ENCODE measurements at regions not wholly inside any gene's neighbourhood (a gene's known extent, or its start where the extent isn't known, plus 50 kb on each side); places are given as distances from the start of the nearest gene placed in this dataset.

DNA sequence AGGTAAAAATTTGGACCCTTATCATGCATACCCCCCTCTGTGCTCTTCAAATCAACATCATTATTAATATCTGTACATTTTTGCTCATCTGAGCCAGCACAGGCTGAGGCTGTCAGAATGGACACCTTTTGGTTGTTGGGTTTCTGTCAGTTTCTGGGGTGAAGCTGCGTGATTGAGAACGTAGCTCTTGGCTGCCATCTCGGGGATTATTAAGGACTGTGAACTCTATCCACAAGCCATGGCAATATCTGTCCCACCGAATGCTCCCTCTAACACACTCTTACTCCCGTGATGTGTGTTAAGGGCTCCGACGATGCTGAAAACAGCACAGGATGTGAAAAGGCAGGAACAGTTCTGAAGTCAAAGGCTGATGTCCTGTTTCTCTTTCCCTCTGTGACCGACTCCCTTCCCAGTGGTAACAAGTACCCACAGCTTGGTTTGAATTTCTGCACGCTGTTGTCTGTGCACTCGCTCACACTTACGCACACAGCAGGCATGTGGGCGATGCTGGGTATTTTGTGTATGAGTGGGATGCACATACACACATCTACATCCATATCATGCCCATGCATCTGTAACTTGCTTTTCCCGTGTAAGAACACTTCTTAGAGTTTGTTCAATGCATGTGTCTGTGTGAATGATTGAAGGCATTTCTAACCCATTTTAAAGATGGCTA is 405.6 kb downstream of the TMEM121 start:
- TF ChIP-seq, protein P1, sequence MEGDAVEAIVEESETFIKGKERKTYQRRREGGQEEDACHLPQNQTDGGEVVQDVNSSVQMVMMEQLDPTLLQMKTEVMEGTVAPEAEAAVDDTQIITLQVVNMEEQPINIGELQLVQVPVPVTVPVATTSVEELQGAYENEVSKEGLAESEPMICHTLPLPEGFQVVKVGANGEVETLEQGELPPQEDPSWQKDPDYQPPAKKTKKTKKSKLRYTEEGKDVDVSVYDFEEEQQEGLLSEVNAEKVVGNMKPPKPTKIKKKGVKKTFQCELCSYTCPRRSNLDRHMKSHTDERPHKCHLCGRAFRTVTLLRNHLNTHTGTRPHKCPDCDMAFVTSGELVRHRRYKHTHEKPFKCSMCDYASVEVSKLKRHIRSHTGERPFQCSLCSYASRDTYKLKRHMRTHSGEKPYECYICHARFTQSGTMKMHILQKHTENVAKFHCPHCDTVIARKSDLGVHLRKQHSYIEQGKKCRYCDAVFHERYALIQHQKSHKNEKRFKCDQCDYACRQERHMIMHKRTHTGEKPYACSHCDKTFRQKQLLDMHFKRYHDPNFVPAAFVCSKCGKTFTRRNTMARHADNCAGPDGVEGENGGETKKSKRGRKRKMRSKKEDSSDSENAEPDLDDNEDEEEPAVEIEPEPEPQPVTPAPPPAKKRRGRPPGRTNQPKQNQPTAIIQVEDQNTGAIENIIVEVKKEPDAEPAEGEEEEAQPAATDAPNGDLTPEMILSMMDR (conservative IDR thresholded peaks at IDR 0.05; ENCODE audit: low read length): no peak
- DNase-seq (ENCODE audit: low read depth): no peak
- no peak overlapping the region for H3K4me3 ChIP-seq (ENCODE audit: low read length)

DNA sequence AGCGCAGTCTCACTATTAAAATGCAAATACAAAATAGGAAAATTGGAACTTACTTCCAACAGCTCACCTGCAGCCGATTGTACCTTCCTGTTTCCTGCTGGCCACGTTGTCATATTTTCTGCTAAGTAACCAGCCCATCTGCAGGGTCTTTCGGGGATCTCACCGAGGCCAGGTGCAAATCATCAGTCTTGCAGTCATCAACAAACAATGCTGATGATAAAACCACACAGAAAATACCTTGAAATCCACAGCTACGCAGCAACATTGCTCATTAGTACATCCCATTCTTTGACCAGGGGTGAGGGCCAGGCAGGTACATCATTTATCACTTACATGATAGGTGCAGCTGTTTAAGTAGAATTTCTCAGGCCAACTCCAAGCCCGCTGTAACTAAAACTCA is 406.9 kb downstream of the TMEM121 start:
- H3K4me3 ChIP-seq (ENCODE audit: low read length): no peak overlapping the region
- no peak for DNase-seq (ENCODE audit: low read depth)
- TF ChIP-seq, protein P1 (conservative IDR thresholded peaks at IDR 0.05; ENCODE audit: low read length): no peak

DNA sequence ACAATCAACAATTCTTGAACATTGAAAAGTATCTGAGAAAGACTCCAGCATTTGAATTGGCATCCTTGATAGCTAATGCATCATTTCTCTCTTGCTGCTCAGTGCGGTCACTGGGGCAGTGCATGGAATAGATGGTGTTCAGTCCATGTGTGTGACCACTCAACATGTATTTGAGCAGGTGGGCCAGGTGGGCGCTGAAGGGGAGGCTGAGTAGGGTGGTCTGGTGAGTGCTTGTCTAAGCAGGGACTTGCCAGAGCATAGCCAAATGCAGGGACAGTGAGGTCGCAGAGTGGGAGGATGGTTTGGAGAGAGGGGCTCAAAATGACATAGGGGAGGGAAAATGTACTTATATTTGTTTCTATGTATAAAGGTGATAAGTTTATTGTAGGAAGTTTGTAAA is 409.0 kb downstream of the TMEM121 start:
- TF ChIP-seq, protein P1 (conservative IDR thresholded peaks at IDR 0.05; ENCODE audit: low read length): no peak
- no peak for DNase-seq (ENCODE audit: low read depth)
- H3K4me3 ChIP-seq (ENCODE audit: low read length): no peak overlapping the region

DNA sequence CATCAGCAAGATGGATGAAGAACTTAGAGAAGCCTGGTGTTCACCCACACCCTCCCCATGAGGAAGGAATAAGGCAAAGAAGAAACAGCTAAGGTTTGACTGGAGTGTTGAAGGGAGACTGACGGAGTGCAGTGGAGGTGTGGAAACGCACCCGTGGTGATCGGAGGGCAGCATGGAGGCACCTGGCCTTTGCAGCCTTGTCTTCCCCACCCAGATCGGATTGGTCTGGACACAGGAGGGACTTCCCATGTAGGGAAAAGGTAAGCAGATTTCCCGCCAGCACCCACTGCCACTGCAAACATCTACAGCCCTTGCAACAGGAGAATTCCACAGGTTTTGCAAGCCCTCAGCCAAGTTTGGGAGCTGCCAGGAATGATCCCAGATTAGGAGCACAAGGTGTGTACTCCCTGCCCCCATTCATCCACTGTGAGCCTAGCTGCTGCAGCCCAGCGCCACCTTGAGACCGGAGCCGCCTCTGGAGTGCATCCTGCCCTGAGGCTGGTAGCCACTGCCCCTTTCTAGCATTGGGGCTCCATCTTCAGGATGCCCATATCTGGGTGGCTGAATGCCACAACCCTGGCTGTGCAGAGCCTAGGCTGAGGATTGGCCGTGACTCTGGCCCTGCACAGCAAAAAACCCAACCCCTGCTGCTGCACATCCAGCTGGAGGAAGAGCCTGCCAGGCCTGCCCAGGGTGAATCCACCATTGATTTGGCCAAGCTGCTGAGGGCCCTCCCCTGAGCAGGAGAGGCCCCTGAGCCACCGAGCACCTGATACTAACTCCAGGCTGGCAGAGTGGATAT is 411.1 kb downstream of the TMEM121 start:
- DNase-seq (ENCODE audit: low read depth): no peak
- TF ChIP-seq, protein P1 (conservative IDR thresholded peaks at IDR 0.05; ENCODE audit: low read length): no peak
- no peak overlapping the region for H3K4me3 ChIP-seq (ENCODE audit: low read length)

DNA sequence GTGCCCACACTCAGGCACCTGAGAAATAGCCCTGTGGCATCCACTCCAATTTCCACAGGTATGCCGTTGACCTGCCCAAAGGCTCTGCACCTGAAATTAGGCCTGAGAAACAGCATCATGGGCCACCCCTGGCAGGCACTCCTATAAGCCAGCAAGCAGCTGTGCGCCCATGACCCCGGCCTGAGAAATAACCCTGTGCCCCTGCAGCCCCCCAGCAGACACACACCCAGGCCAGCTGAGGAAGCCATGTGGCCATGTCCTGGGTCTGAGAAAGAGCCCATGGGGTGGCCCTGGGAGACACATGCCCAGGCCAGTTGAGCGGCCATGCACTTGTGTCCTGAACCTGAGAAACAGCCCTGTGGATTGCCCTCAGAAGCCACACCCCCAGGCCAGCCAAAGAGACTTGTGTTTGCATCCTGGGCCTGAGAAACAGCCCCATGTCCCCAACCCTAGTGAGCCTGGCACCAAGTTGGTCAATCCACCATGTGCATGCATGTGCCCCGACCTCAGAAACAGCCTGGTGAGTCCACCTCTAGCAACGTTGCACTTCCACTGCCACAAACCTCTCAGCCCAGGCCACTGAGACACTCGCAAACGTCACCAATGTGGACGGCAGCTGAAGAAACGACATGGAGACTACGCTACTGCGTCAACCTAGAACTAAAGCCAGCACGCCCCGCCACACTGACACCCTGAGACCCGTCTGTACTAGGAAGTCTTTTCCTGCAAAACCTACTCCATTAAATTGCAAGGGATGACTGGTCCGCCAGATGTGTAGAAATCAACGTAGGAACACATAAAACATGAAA is 411.9 kb downstream of the TMEM121 start:
- DNase-seq (ENCODE audit: low read depth): no peak
- TF ChIP-seq, protein P1 (conservative IDR thresholded peaks at IDR 0.05; ENCODE audit: low read length): no peak
- no peak overlapping the region for H3K4me3 ChIP-seq (ENCODE audit: low read length)

DNA sequence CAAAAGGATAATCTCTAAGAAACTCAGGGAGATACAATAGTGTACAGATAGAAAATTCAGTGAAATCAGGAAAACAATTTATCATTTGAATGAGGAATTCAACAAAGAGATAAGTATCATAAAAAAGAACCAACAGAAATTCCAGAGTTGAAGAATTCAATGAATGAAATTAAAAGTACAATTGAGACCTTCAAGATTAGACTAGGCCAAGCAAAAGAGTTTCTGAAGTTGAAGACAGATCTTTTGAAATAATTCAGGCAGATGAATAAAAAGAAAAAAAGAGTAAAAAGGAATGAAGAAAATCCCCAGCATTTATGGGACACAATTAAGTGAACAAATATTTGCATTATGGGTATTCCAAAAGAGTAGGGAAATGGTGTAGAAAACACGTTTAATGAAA is 412.6 kb downstream of the TMEM121 start:
- H3K4me3 ChIP-seq (ENCODE audit: low read length): no peak overlapping the region
- TF ChIP-seq, protein P1 (conservative IDR thresholded peaks at IDR 0.05; ENCODE audit: low read length): no peak
- no peak for DNase-seq (ENCODE audit: low read depth)
